Liver (tissue), 8 donors: ENCODE measurements at regions not wholly inside any gene's neighbourhood (a gene's known extent, or its start where the extent isn't known, plus 50 kb on each side); places are given as distances from the start of the nearest gene placed in this dataset.

Experiments used
- DNase-seq: peaks from one replicate; pipeline ENCODE4 v3.0.0-alpha.2; 2017; ENCODE audit warnings: low spot score
- H3K27ac ChIP-seq, 2 donors: one replicate each; pipeline ENCODE4 v1.7.0; 2013; ENCODE audit warnings: inconsistent platforms in 2 of 2, low read length in 2 of 2, control low read depth in 1 of 2, low read depth in 1 of 2, mild to moderate bottlenecking in 1 of 2
- H3K27me3 ChIP-seq, 4 donors: one replicate each; pipeline versions ENCODE4 v1.6.1 to v1.7.0; 2013; ENCODE audit warnings: low read length in 3 of 4, inconsistent platforms in 1 of 4, mild to moderate bottlenecking in 1 of 4, moderate library complexity in 1 of 4; ENCODE audit not compliant: control insufficient read depth in 4 of 4, insufficient read depth in 4 of 4
- H3K36me3 ChIP-seq, 4 donors: one replicate each; pipeline versions ENCODE4 v1.6.1 to v1.7.0; 2013; ENCODE audit warnings: low read length in 3 of 4, mild to moderate bottlenecking in 3 of 4, low read depth in 1 of 4, moderate library complexity in 1 of 4; ENCODE audit not compliant: control insufficient read depth in 4 of 4, insufficient read depth in 3 of 4
- H3K4me1 ChIP-seq, 4 donors: one replicate each; pipeline versions ENCODE4 v1.6.1 to v1.7.0; 2013; ENCODE audit warnings: low read length in 3 of 4, mild to moderate bottlenecking in 3 of 4, moderate library complexity in 1 of 4; ENCODE audit not compliant: control insufficient read depth in 4 of 4, insufficient read depth in 4 of 4
- H3K4me3 ChIP-seq, 3 donors: one replicate each; pipeline versions ENCODE4 v1.6.1 to v1.7.0; 2013; ENCODE audit warnings: low read length in 3 of 3, control low read depth in 1 of 3, low read depth in 1 of 3, mild to moderate bottlenecking in 1 of 3
- H3K9ac ChIP-seq, 2 donors: one replicate each; pipeline ENCODE4 v1.7.0; 2013; ENCODE audit warnings: low read length in 2 of 2, mild to moderate bottlenecking in 2 of 2, moderate library complexity in 2 of 2, control low read depth in 1 of 2, low read depth in 1 of 2
- H3K9me3 ChIP-seq, 4 donors: one replicate each; pipeline versions ENCODE4 v1.6.1 to v1.7.0; 2013; ENCODE audit warnings: low read length in 3 of 4; ENCODE audit not compliant: control insufficient read depth in 4 of 4
- EGR1 ChIP-seq, 2 donors: IDR thresholded peaks; 2 replicates each; pipeline ENCODE4 v1.6.1; 2016 to 2018; ENCODE audit warnings: antibody characterized with exemption in 2 of 2, low read depth in 2 of 2
- FOXA1 ChIP-seq: IDR thresholded peaks from 2 replicates; pipeline ENCODE4 v1.6.1; 2016; ENCODE audit warnings: antibody characterized with exemption
- FOXA2 ChIP-seq: IDR thresholded peaks from 2 replicates; pipeline ENCODE4 v1.6.1; 2016; ENCODE audit warnings: antibody characterized with exemption
- GABPA ChIP-seq, 2 donors: IDR thresholded peaks in 1 of 2; conservative IDR thresholded peaks in 1 of 2; 2 replicates each; pipeline ENCODE4 v1.6.1; 2016; ENCODE audit warnings: antibody characterized with exemption in 2 of 2, mild to moderate bottlenecking in 1 of 2, moderate library complexity in 1 of 2
- HNF4A ChIP-seq, 2 donors: conservative IDR thresholded peaks; 2 replicates each; pipeline ENCODE4 v1.6.1; 2016; ENCODE audit warnings: antibody characterized with exemption in 2 of 2, mild to moderate bottlenecking in 2 of 2
- HNF4G ChIP-seq: IDR thresholded peaks from 2 replicates; pipeline ENCODE4 v1.6.1; 2016; ENCODE audit warnings: antibody characterized with exemption
- NR2F2 ChIP-seq: IDR thresholded peaks from 2 replicates; pipeline ENCODE4 v1.6.1; 2016; ENCODE audit warnings: antibody characterized with exemption
- RAD21 ChIP-seq, 2 donors: IDR thresholded peaks; 2 replicates each; pipeline ENCODE4 v1.6.1; 2016; ENCODE audit warnings: antibody characterized with exemption in 2 of 2, mild to moderate bottlenecking in 2 of 2
- RXRA ChIP-seq, 2 donors: IDR thresholded peaks; 2 replicates each; pipeline ENCODE4 v1.6.1; 2017 to 2018; ENCODE audit warnings: antibody characterized with exemption in 2 of 2, mild to moderate bottlenecking in 1 of 2
- SP1 ChIP-seq: IDR thresholded peaks from 2 replicates; pipeline ENCODE4 v1.6.1; 2018; ENCODE audit warnings: antibody characterized with exemption, mild to moderate bottlenecking
- TAF1 ChIP-seq: conservative IDR thresholded peaks from 2 replicates; pipeline ENCODE4 v1.6.1; 2016; ENCODE audit warnings: antibody characterized with exemption, mild to moderate bottlenecking
- YY1 ChIP-seq: IDR thresholded peaks from 2 replicates; pipeline ENCODE4 v1.6.1; 2016; ENCODE audit warnings: antibody characterized with exemption, mild to moderate bottlenecking
- WGBS: extraction: QIAGEN DNeasy Blood & Tissue Kit; methylation state at CpG from one replicate; pipeline ENCODE4 v1.1.7; 2013; 5-methylcytosine and 5-hydroxymethylcytosine counted together
- TF ChIP-seq, protein P1 (sequence below): fragments of 150-350 bp; IDR thresholded peaks from 2 replicates; pipeline ENCODE4 v1.5.1; 2017; ENCODE audit warnings: improper control_type of control experiment, low read depth, low read length; ENCODE audit not compliant: missing input control
- TF ChIP-seq, protein P2 (sequence below): IDR thresholded peaks from 2 replicates; pipeline ENCODE4 v1.6.1; 2016; ENCODE audit warnings: antibody characterized with exemption
- TF ChIP-seq, protein P3 (sequence below): IDR thresholded peaks from 2 replicates; pipeline ENCODE4 v1.6.1; 2016; ENCODE audit warnings: antibody characterized with exemption
- donor health status: healthy.
- donor health status: healthy.
- donor health status: healthy.
- donor health status: healthy.
- donor health status: healthy.

DNA sequence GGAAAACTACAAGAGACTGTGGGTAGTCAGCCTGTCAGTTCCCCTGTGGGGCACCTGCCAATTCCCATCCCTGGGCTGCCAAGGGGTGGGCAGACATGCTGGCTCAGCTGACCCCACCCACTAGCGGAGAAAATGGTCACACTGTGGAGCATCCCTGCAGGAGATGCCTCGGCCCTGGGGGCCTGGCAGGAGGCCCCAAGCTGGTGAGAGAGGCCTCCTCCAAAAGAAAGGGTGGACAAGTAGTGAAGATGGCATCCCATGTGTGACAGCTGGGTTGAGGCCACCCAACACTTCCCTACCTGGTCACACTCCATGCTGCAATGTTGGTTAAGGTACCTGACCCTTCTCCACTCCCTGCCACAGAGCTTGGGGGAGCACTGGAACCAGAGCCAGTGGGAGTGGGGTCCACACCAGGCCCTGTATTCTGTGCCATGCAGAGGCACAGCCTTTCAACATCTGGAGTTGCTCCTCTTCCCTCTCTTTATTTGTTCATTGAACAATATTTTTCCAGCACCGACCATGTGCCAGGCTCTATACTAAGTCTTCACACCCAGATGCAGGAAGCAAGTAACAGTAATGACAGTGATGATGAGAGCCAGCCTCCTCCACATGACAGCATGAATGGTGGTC is 59.5 kb downstream of the KLHDC7A start:
- no peak overlapping the region for H3K27ac ChIP-seq
- 82% methylated on average over 3 of the region's 3 CpGs for WGBS
- no peak overlapping the region for H3K9ac ChIP-seq
- H3K4me3 ChIP-seq, result no peak overlapping the region
- no peaks in the 10 kb centered on the region for H3K4me1 ChIP-seq
- H3K9me3 ChIP-seq, result peaks cover 0 to 5% (median 1%) of the 10 kb centered on the region in 4 donors
- no peaks in the 10 kb centered on the region for H3K36me3 ChIP-seq
- TF ChIP-seq GABPA (IDR thresholded peaks at IDR 0.05 in 1 of 2, conservative IDR thresholded peaks at IDR 0.05 in 1 of 2), result no peak
- TF ChIP-seq, protein P1, sequence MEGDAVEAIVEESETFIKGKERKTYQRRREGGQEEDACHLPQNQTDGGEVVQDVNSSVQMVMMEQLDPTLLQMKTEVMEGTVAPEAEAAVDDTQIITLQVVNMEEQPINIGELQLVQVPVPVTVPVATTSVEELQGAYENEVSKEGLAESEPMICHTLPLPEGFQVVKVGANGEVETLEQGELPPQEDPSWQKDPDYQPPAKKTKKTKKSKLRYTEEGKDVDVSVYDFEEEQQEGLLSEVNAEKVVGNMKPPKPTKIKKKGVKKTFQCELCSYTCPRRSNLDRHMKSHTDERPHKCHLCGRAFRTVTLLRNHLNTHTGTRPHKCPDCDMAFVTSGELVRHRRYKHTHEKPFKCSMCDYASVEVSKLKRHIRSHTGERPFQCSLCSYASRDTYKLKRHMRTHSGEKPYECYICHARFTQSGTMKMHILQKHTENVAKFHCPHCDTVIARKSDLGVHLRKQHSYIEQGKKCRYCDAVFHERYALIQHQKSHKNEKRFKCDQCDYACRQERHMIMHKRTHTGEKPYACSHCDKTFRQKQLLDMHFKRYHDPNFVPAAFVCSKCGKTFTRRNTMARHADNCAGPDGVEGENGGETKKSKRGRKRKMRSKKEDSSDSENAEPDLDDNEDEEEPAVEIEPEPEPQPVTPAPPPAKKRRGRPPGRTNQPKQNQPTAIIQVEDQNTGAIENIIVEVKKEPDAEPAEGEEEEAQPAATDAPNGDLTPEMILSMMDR, result no peak
- TF ChIP-seq HNF4G, result no peak
- TF ChIP-seq FOXA2, result no peak
- TF ChIP-seq EGR1 (IDR thresholded peaks at IDR 0.05; ENCODE audit: low read depth in 2 of 2), result no peak
- TF ChIP-seq HNF4A (conservative IDR thresholded peaks at IDR 0.05), result no peak
- TF ChIP-seq NR2F2, result no peak
- TF ChIP-seq RAD21 (IDR thresholded peaks at IDR 0.05), result no peak
- peak; percentile 19 for DNase-seq
- H3K27me3 ChIP-seq, result peaks cover 0 to 7% (median 0%) of the 10 kb centered on the region in 4 donors

DNA sequence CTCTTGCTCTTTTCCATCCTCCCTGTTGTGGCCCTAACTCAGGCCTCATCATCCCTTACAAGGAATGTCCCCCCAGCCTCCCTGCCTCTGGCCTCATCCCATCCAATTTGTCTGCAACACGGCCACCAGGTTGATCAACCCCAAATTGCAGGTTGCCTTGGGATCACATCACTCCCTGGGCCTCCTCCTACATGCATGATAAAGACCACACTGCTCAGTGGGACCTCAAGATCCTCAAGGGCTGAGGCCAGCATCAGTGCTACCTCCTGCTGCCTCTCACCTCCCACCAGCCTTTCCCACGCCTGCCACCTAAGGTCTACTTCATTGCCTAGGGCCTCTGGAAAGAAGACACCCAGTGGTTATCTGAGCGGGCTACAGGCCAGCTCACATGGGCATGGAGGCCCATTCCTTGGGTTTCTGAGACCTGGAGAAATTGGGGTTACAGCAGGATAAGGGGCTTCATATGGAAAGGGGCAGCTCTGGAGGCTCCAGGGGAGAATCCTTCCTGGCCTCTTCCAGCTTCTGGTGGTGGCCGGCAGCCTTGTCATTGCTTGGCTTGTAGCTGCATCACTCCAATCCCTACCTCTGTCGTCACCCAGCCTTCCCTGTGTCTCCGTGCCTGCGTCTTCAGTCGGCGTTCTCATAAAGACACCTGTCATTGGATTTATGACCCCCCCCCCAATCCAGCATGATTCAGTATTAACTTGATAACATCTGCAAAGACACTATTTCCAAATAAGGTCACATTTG is 60.5 kb downstream of the KLHDC7A start:
- no peak overlapping the region for H3K4me3 ChIP-seq
- peaks cover 0 to 2% (median 0%) of the 10 kb centered on the region in 4 donors for H3K27me3 ChIP-seq
- 84% methylated on average over 9 of the region's 9 CpGs for WGBS
- H3K9me3 ChIP-seq, result peaks cover 0 to 5% (median 1%) of the 10 kb centered on the region in 4 donors
- DNase-seq, result no peak
- H3K27ac ChIP-seq, result no peak overlapping the region
- no peaks in the 10 kb centered on the region for H3K36me3 ChIP-seq
- H3K4me1 ChIP-seq, result no peaks in the 10 kb centered on the region
- no peak for TF ChIP-seq TAF1
- TF ChIP-seq HNF4G, result no peak
- TF ChIP-seq RAD21 (IDR thresholded peaks at IDR 0.05), result no peak
- TF ChIP-seq, protein P2, sequence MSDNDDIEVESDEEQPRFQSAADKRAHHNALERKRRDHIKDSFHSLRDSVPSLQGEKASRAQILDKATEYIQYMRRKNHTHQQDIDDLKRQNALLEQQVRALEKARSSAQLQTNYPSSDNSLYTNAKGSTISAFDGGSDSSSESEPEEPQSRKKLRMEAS, result no peak
- TF ChIP-seq GABPA (IDR thresholded peaks at IDR 0.05 in 1 of 2, conservative IDR thresholded peaks at IDR 0.05 in 1 of 2), result no peak
- TF ChIP-seq, protein P3, sequence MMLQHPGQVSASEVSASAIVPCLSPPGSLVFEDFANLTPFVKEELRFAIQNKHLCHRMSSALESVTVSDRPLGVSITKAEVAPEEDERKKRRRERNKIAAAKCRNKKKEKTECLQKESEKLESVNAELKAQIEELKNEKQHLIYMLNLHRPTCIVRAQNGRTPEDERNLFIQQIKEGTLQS, result no peak
- no peak for TF ChIP-seq SP1
- no peak for TF ChIP-seq HNF4A (conservative IDR thresholded peaks at IDR 0.05)
- TF ChIP-seq EGR1 (IDR thresholded peaks at IDR 0.05; ENCODE audit: low read depth in 2 of 2), result no peak
- no peak for TF ChIP-seq NR2F2
- H3K9ac ChIP-seq, result no peak overlapping the region

DNA sequence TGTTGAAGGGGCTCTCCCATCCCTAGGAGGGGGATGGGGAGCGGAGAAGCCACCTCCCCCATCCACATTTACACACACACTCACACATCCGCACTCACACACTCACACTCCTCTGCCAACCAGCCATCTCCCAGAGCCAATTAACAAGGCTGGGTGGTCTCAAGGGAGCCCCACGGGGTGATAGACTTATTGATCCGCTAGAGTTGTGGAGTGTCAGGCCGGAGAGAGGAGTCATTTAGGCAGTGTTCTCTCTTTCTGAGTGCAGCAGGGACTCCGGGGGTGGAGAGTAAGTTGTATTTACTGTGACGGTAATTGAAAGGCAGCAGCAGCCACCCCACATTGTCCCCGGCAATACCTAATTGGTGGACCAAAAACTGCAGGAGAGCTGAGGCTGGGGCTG is 61.6 kb downstream of the KLHDC7A start:
- Histone ChIP-seq H3K27ac (no peak overlapping the region), H3K4me1 (no peaks in the 10 kb centered on the region), H3K27me3 (peaks cover 0 to 2% (median 0%) of the 10 kb centered on the region in 4 donors), H3K36me3 (no peaks in the 10 kb centered on the region), H3K9me3 (peaks cover 0 to 5% (median 1%) of the 10 kb centered on the region in 4 donors), H3K4me3 (no peak overlapping the region), H3K9ac (no peak overlapping the region)
- WGBS, result 20% methylated on average over 8 of the region's 8 CpGs
- TF ChIP-seq FOXA2 (no peak), HNF4A (conservative IDR thresholded peaks at IDR 0.05) (no peak), YY1 (no peak), FOXA1 (no peak), RXRA (IDR thresholded peaks at IDR 0.05) (no peak), GABPA (IDR thresholded peaks at IDR 0.05 in 1 of 2, conservative IDR thresholded peaks at IDR 0.05 in 1 of 2) (no peak), HNF4G (no peak), RAD21 (IDR thresholded peaks at IDR 0.05) (no peak)
- TF ChIP-seq, protein P3, result no peak
- TF ChIP-seq, protein P2, result no peak
- TF ChIP-seq, protein P1, result no peak
- DNase-seq, result no peak
